GM12878 (cell line): ENCODE measurements at regions not wholly inside any gene's neighbourhood (a gene's known extent, or its start where the extent isn't known, plus 50 kb on each side); places are given as distances from the start of the nearest gene placed in this dataset.

Experiments used
- ATAC-seq: fragments of 200-7000 bp; cut with Tn5 transposase; 3 replicates; pipeline ENCODE4 v1.9.1; 2020; ENCODE audit warnings: mild to moderate bottlenecking, moderate library complexity
- BruUV-seq: library from RNA; stranded (reverse); fragments of 400-500 nt; replicated peaks from 2 replicates; lab custom pipeline; 2021; lab: Mats Ljungman, UMichigan
- CTCF ChIA-PET: fragments of 300-600 bp; sonication (Branson Sonifier 250); formaldehyde crosslinking; extraction: SDS; loops from one replicate; lab custom pipeline; 2021; ENCODE audit warnings: inconsistent platforms; lab: Yijun Ruan, JAX
- POLR2A ChIA-PET: fragments of 350-600 bp; formaldehyde crosslinking; extraction: SDS; loops from one replicate; lab custom pipeline; 2021; ENCODE audit warnings: inconsistent platforms; lab: Charles Lee
- RAD21 ChIA-PET: fragments of 300-600 bp; sonication (Branson Sonifier 250); formaldehyde crosslinking; loops from one replicate; lab custom pipeline; 2023; ENCODE audit warnings: antibody characterized with exemption; ENCODE audit not compliant: unreplicated experiment; lab: Charles Lee
- SMC1A ChIA-PET: fragments of 300-600 bp; sonication (Branson Sonifier 250); formaldehyde crosslinking; loops from one replicate; lab custom pipeline; 2023; ENCODE audit not compliant: unreplicated experiment, uncharacterized antibody; lab: Charles Lee
- DNase-seq: peaks from one replicate; pipeline ENCODE4 v3.0.0-alpha.2; 2011; ENCODE audit warnings: low read depth, low spot score
- FAIRE-seq: peaks from 3 replicates; lab custom pipeline; 2011; peaks lifted over from hg19 to GRCh38; lab: Jason Lieb, UNC
- H2AFZ ChIP-seq: 2 replicates; pipeline ENCODE4 v1.6.0; 2011; ENCODE audit warnings: low read depth, low read length, control low read depth; ENCODE audit not compliant: control insufficient read depth
- H3K27ac ChIP-seq: 2 replicates; pipeline ENCODE4 v1.5.1; 2011; ENCODE audit warnings: control low read depth; ENCODE audit not compliant: control insufficient read depth, insufficient read depth
- H3K27me3 ChIP-seq, 2 experiments: replicated peaks in 1 of 2; 2 replicates each; pipeline versions ENCODE4 v1.6.0 to v1.6.1; 2011; ENCODE audit warnings: low read length in 1 of 2; ENCODE audit not compliant: control insufficient read depth in 2 of 2, insufficient read depth in 2 of 2
- H3K36me3 ChIP-seq, 2 experiments: 2 replicates each; pipeline ENCODE4 v1.5.1; 2011; ENCODE audit warnings: low read length in 1 of 2; ENCODE audit not compliant: control insufficient read depth in 2 of 2, insufficient read depth in 2 of 2
- H3K4me1 ChIP-seq: 2 replicates; pipeline ENCODE4 v1.6.1; 2011; ENCODE audit warnings: mild to moderate bottlenecking, low read length, moderate library complexity, mixed read lengths; ENCODE audit not compliant: control insufficient read depth, insufficient read depth
- H3K4me2 ChIP-seq: 2 replicates; pipeline ENCODE4 v1.6.0; 2011; ENCODE audit warnings: control low read depth; ENCODE audit not compliant: control insufficient read depth, insufficient read depth
- H3K4me3 ChIP-seq: fragments of 200-600 bp; sonication (generic); 2 replicates; pipeline ENCODE4 v1.5.1; 2016
- H3K79me2 ChIP-seq: 2 replicates; pipeline ENCODE4 v1.6.0; 2011; ENCODE audit warnings: low read length; ENCODE audit not compliant: control insufficient read depth, insufficient read depth
- H3K9ac ChIP-seq: 2 replicates; pipeline ENCODE4 v1.8.0; 2011; ENCODE audit warnings: low read length, control low read depth, mixed read lengths; ENCODE audit not compliant: control insufficient read depth, insufficient read depth
- H3K9me3 ChIP-seq: replicated peaks from 3 replicates; pipeline ENCODE4 v1.5.1; 2011; ENCODE audit warnings: mild to moderate bottlenecking, low read length; ENCODE audit not compliant: control insufficient read depth, insufficient read depth
- H4K20me1 ChIP-seq: 2 replicates; pipeline ENCODE4 v1.6.0; 2011; ENCODE audit not compliant: control insufficient read depth, insufficient read depth
- ATF2 ChIP-seq: IDR thresholded peaks from 2 replicates; pipeline ENCODE4 v1.6.1; 2012; ENCODE audit warnings: low read length, inconsistent platforms
- CHD1 ChIP-seq: IDR thresholded peaks from 2 replicates; pipeline ENCODE4 v1.6.1; 2012; ENCODE audit warnings: low read depth, low read length, improper control_type of control experiment
- CREB1 ChIP-seq: IDR thresholded peaks from 2 replicates; pipeline ENCODE4 v1.6.1; 2012; ENCODE audit warnings: low read depth, mild to moderate bottlenecking, inconsistent platforms
- CREM ChIP-seq: IDR thresholded peaks from 2 replicates; pipeline ENCODE4 v1.6.1; 2014; ENCODE audit warnings: antibody characterized with exemption, low read depth
- ELK1 ChIP-seq: IDR thresholded peaks from 2 replicates; pipeline ENCODE4 v1.6.1; 2012; ENCODE audit warnings: low read depth, low read length, improper control_type of control experiment
- IKZF1 ChIP-seq: fragments of 450-650 bp; conservative IDR thresholded peaks from 2 replicates; pipeline ENCODE4 v1.6.1; 2017; ENCODE audit warnings: antibody characterized with exemption, mild to moderate bottlenecking
- IKZF2 ChIP-seq, 2 experiments: fragments of 450-650 bp; IDR thresholded peaks; 2 replicates each; pipeline ENCODE4 v1.6.1; 2017; ENCODE audit warnings: mild to moderate bottlenecking in 2 of 2, moderate library complexity in 2 of 2
- PAX5 ChIP-seq: IDR thresholded peaks from 2 replicates; pipeline ENCODE4 v1.6.1; 2011; ENCODE audit warnings: low read depth, low read length, borderline replicate concordance
- PML ChIP-seq: IDR thresholded peaks from 2 replicates; pipeline ENCODE4 v1.6.1; 2012; ENCODE audit warnings: low read length, inconsistent platforms
- TARDBP ChIP-seq: IDR thresholded peaks from 2 replicates; pipeline ENCODE4 v1.6.1; 2016; ENCODE audit warnings: borderline replicate concordance
- YY1 ChIP-seq: IDR thresholded peaks from 2 replicates; pipeline ENCODE4 v1.6.1; 2011; ENCODE audit warnings: low read depth, mild to moderate bottlenecking, low read length
- WGBS: methylation state at CpG from one replicate; pipeline ENCODE4 v1.1.6; 2016; ENCODE audit warnings: low lambda C conversion rate; ENCODE audit not compliant: insufficient replicate concordance, insufficient coverage; ENCODE audit errors: missing lambda C conversion rate; 5-methylcytosine and 5-hydroxymethylcytosine counted together
- in situ Hi-C: fragments of 300-500 bp; cut with MboI; formaldehyde crosslinking; loops from 9 replicates; pipeline ENCODE4 v1.14.3; 2018; ENCODE audit warnings: mixed read lengths
- intact Hi-C: fragments of 100-400 bp; cut with micrococcal nuclease; formaldehyde crosslinking; loops from one replicate; pipeline ENCODE4 v1.14.2; 2022; ENCODE audit not compliant: unreplicated experiment
- TF ChIP-seq, protein P1 (sequence below): fragments of 450-650 bp; IDR thresholded peaks from 2 replicates; pipeline ENCODE4 v1.6.1; 2017; ENCODE audit warnings: borderline replicate concordance
- TF ChIP-seq, protein P2 (sequence below): fragments of 450-650 bp; IDR thresholded peaks from 2 replicates; pipeline ENCODE4 v1.6.1; 2016; ENCODE audit warnings: mild to moderate bottlenecking, moderate library complexity, borderline replicate concordance
- TF ChIP-seq, protein P3 (sequence below): fragments of 450-650 bp; conservative IDR thresholded peaks from 2 replicates; pipeline ENCODE4 v1.6.1; 2017; ENCODE audit warnings: mild to moderate bottlenecking, moderate library complexity

DNA sequence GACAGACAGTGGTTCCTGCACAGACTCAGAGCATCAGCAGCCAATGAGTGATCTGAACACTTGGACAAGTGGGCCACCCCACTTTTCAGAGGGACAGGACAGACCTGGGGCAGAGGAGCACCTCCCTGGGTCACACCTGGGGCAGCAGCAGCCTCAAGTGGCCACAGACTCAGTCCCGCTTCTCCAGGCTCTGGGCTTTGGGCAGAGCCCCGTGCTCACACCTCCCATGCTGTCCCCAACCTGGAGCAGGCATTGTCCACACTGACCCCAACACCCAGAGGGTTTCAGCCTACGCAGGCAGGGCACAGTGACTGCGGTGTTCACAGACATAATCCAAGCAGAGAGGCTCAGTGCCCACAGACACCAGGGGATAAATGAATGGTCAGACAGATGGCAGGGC, 135.5 kb upstream of the SFSWAP start:
- SMC1A ChIA-PET, result no interaction called here
- no peak overlapping the region for H3K27ac ChIP-seq
- H3K4me2 ChIP-seq, result no peak overlapping the region
- no peaks in the 10 kb centered on the region; the same call in 1 of the 2 replicates for H4K20me1 ChIP-seq
- no peak overlapping the region for H2AFZ ChIP-seq
- CTCF ChIA-PET, result no interaction called here
- FAIRE-seq (no peak), DNase-seq (no peak), ATAC-seq (no peak)
- RAD21 ChIA-PET, result no interaction called here
- 36% methylated on average over 4 of the region's 4 CpGs for WGBS
- H3K4me3 ChIP-seq, result no peak overlapping the region
- POLR2A ChIA-PET, result no interaction called here
- H3K9ac ChIP-seq, result no peak overlapping the region
- no peak for TF ChIP-seq CREB1
- no peak for TF ChIP-seq IKZF1
- no peak for TF ChIP-seq IKZF2 (IDR thresholded peaks at IDR 0.05)
- no peak for TF ChIP-seq CREM
- TF ChIP-seq ATF2, result no peak
- no peak for TF ChIP-seq PML
- TF ChIP-seq PAX5, result no peak
- no peak for TF ChIP-seq CHD1
- no peak for TF ChIP-seq ELK1
- TF ChIP-seq TARDBP, result no peak
- TF ChIP-seq, protein P1, sequence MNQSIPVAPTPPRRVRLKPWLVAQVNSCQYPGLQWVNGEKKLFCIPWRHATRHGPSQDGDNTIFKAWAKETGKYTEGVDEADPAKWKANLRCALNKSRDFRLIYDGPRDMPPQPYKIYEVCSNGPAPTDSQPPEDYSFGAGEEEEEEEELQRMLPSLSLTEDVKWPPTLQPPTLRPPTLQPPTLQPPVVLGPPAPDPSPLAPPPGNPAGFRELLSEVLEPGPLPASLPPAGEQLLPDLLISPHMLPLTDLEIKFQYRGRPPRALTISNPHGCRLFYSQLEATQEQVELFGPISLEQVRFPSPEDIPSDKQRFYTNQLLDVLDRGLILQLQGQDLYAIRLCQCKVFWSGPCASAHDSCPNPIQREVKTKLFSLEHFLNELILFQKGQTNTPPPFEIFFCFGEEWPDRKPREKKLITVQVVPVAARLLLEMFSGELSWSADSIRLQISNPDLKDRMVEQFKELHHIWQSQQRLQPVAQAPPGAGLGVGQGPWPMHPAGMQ, result no peak
- TF ChIP-seq YY1, result no peak
- TF ChIP-seq, protein P2, sequence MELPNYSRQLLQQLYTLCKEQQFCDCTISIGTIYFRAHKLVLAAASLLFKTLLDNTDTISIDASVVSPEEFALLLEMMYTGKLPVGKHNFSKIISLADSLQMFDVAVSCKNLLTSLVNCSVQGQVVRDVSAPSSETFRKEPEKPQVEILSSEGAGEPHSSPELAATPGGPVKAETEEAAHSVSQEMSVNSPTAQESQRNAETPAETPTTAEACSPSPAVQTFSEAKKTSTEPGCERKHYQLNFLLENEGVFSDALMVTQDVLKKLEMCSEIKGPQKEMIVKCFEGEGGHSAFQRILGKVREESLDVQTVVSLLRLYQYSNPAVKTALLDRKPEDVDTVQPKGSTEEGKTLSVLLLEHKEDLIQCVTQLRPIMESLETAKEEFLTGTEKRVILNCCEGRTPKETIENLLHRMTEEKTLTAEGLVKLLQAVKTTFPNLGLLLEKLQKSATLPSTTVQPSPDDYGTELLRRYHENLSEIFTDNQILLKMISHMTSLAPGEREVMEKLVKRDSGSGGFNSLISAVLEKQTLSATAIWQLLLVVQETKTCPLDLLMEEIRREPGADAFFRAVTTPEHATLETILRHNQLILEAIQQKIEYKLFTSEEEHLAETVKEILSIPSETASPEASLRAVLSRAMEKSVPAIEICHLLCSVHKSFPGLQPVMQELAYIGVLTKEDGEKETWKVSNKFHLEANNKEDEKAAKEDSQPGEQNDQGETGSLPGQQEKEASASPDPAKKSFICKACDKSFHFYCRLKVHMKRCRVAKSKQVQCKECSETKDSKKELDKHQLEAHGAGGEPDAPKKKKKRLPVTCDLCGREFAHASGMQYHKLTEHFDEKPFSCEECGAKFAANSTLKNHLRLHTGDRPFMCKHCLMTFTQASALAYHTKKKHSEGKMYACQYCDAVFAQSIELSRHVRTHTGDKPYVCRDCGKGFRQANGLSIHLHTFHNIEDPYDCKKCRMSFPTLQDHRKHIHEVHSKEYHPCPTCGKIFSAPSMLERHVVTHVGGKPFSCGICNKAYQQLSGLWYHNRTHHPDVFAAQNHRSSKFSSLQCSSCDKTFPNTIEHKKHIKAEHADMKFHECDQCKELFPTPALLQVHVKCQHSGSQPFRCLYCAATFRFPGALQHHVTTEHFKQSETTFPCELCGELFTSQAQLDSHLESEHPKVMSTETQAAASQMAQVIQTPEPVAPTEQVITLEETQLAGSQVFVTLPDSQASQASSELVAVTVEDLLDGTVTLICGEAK, result no peak
- TF ChIP-seq, protein P3, sequence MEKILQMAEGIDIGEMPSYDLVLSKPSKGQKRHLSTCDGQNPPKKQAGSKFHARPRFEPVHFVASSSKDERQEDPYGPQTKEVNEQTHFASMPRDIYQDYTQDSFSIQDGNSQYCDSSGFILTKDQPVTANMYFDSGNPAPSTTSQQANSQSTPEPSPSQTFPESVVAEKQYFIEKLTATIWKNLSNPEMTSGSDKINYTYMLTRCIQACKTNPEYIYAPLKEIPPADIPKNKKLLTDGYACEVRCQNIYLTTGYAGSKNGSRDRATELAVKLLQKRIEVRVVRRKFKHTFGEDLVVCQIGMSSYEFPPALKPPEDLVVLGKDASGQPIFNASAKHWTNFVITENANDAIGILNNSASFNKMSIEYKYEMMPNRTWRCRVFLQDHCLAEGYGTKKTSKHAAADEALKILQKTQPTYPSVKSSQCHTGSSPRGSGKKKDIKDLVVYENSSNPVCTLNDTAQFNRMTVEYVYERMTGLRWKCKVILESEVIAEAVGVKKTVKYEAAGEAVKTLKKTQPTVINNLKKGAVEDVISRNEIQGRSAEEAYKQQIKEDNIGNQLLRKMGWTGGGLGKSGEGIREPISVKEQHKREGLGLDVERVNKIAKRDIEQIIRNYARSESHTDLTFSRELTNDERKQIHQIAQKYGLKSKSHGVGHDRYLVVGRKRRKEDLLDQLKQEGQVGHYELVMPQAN, result no peak
- H3K9me3 ChIP-seq, result no peaks in the 10 kb centered on the region
- H3K36me3 ChIP-seq, result no peaks in the 10 kb centered on the region
- H3K4me1 ChIP-seq, result no peaks in the 10 kb centered on the region
- in situ Hi-C loops (no loop called here), intact Hi-C loops (no loop called here)
- no peaks in the 10 kb centered on the region; a peak in 1 of 4 replicates for H3K27me3 ChIP-seq
- no peaks in the 10 kb centered on the region for H3K79me2 ChIP-seq
- no TSS peak for BruUV-seq
